GM10266 (cell line): ENCODE measurements at regions not wholly inside any gene's neighbourhood (a gene's known extent, or its start where the extent isn't known, plus 50 kb on each side); places are given as distances from the start of the nearest gene placed in this dataset.

ENCODE experiments used
- DNase-seq: peaks from one replicate; pipeline ENCODE4 v3.0.0; 2012; ENCODE audit errors: extremely low spot score
- TF ChIP-seq, protein P1 (sequence below): IDR thresholded peaks from 2 replicates; pipeline ENCODE4 v1.5.1; 2012; ENCODE audit warnings: mild to moderate bottlenecking, low read depth; ENCODE audit not compliant: control insufficient read depth, insufficient read depth; ENCODE audit errors: missing control alignments

DNA sequence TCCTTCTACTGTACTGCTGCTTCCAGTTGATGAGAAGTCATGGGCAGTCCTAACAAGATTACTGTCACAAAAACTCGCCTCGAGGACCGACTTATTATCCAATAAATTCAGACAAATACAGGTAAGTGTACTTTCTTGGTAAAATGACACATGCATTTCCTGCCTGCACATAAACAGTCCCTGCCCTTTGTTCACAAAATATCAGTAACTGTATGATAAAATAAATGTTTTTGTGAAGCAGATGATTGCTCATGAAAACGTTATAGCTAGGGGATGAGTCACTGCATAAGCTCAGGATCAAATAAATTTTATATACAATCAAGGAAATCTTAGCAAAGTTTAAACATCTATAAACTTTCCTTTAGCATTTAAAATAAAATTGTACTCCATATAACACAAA, 164.5 kb upstream of the RIPOR2 start:
- no peak for DNase-seq
- TF ChIP-seq, protein P1, sequence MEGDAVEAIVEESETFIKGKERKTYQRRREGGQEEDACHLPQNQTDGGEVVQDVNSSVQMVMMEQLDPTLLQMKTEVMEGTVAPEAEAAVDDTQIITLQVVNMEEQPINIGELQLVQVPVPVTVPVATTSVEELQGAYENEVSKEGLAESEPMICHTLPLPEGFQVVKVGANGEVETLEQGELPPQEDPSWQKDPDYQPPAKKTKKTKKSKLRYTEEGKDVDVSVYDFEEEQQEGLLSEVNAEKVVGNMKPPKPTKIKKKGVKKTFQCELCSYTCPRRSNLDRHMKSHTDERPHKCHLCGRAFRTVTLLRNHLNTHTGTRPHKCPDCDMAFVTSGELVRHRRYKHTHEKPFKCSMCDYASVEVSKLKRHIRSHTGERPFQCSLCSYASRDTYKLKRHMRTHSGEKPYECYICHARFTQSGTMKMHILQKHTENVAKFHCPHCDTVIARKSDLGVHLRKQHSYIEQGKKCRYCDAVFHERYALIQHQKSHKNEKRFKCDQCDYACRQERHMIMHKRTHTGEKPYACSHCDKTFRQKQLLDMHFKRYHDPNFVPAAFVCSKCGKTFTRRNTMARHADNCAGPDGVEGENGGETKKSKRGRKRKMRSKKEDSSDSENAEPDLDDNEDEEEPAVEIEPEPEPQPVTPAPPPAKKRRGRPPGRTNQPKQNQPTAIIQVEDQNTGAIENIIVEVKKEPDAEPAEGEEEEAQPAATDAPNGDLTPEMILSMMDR: no peak

DNA sequence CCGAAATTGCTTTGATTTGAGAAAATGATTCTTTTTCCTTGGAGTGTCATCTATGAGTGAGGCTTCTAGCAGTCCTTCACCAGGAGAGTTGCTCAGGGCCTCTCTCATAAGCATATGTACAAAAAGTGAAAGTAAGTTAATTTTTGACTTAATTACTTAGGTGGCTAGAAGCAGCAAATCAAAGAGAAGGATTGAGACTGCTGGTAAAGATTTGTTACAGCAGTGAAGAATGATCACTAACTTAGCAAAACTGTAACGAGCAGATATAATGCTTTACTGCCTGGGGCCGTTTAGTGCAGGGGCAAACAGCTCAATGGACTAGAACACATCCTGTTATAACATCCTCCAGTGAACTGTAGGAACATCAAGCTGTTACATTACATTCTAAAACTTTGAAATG, 167.8 kb upstream of the RIPOR2 start:
- no peak for DNase-seq
- TF ChIP-seq, protein P1: no peak

DNA sequence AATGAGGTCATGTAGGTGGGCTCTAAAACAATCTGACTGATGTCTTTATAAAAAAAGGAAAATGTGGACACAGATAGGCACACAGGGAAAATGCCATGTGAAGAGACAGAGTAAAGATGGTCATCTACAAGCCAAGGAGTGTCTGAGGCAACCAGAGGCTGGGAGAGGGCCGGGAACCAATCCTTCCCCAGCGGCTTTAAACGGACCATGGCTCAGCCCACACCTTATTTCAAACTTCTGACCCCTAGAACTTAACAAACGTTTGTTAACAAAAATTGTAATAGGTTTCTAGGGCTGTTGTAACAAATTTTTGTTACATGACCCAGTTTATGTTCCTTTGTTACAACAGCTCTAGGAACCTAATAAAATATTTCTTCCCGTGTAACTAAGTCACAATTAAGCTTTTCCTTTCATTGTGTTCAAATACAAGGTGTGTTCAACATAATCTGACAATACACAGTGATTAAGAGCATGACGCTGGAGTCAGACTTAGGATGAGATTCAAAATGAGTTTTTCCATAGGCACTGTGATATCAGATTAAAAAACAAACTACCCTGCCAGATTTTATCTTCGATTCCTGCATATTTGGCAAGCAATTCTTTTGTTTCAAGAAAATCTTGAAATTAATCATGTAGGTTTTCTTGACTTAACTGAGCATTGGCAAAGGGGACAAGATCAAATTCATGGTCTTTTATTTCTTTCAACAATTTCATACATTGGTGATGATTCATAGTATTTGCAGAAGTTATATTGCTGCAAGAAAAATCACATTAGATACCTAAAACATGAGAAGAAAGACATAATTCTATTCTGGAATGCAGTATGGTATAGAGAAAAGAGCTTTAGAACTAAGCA, 169.5 kb upstream of the RIPOR2 start:
- TF ChIP-seq, protein P1: no peak
- no peak for DNase-seq

DNA sequence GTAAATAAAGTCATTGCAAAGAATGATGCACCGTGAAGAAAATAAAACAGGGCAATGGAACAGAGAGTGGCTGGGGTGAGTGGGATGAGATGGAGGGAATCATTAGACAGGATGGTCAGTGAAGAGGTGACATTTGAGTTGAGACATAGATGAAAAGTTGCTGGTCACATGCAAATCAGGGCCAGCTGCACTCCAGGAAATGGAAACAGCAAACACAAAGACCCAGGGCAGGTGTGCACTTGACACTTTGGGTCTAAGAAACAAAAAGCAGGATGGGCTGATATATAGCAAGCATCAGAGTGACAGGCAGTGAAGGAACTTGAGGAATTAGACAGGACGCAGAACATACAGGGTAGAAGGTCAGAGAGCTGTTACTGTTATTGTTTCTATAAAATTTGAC, 171.5 kb upstream of the RIPOR2 start:
- no peak for DNase-seq
- TF ChIP-seq, protein P1: no peak

DNA sequence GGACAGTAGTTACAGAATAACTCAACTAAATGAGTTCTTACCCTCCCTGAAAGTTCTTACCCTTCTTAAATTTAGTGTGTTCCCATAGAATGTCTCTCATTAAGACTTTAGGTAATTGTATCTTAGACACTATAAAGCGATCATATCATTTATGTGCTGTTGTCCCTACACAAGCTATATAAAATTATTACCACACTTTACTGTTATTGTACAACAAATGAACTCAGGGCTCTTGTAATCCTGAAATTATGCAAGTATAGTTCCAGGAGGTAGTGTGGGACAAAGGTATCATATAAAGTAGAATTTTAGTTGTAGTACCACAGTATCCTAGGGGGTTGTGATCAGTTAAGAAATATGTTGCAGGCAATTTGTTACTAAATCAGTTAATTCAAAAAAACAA, 167.4 kb upstream of the CARMIL1 start:
- TF ChIP-seq, protein P1: no peak
- DNase-seq: no peak

DNA sequence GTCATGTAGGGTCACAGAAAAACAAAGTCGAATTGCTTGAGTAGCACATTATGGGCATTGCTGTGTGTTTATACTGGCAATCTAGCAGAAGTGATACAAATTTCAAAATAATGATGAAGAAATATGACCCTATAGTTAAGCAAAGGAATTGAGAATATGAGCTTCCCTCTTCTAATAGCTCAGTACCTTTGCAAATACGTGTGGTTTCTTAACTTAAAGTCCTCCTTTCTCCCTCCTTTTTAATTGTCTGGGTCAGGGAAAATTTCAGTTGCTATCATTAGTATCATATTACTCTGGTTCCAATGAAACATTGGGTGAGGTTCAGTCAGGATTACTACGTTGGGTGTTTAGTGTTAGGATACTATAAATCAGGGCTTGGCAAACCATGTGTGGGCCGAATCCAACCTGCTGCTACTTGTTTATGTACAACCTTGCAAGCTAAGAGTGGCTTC, 166.8 kb upstream of the CARMIL1 start:
- no peak for DNase-seq
- TF ChIP-seq, protein P1: no peak

DNA sequence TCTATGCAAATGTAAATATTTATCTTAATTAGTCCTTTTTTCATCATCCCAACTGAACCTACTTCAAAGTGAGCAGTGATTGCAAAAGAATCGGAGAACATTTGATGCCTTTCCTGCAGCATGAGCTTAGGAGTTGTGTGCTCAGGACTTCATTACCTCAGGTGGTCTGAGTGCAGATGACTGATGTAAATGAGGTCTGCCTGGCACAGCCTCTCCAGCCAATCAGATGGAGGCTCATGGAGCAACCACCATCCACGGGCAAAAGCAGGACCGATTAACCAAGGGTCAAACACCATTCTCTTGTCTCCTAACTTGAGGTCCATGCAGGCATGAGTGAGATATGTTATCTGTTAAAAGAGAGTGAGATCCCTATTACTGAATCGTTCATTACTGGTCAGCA, 165.7 kb upstream of the CARMIL1 start:
- no peak for DNase-seq
- TF ChIP-seq, protein P1: no peak
